ENCODE measurements at regions not wholly inside any gene's neighbourhood (a gene's known extent, or its start where the extent isn't known, plus 50 kb on each side); places are given as distances from the start of the nearest gene placed in this dataset.

DNA sequence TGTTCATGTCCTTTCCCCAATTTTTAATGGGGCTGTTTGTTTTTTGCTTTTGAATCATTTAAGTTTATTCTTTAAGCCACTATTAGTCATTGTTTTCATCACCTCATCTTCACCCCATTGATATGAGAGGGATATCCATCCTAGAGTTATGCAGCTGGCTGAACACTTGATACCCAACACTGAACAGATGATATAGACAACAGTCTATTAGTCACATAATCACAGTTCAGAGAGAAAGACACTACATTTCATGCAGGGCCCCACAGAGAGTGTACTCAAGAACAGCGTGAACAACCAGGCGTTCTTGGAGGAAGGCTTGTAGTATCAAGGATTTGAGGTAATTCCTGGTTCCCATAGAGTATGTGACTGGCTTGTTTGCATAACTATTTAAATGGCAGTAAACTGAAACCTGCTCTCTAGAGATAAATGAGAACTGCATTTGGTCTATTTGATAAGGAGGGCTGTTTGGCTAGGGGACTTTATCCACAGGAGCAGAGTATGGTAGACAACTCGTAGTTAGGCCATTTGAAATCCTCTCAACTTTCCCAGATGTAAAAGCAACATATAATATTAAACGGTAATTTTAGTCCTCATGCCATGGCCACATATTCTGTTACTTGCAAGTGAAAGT, 618.7 kb downstream of the SI start:
- H3K27ac ChIP-seq (ENCODE audit: low read depth in 1 of 2, low read length in 1 of 2), result no peak overlapping the region
- WGBS, 2 donors, result 79 to 80% methylated on average over 4 of the region's 4 CpGs
- ATAC-seq (ENCODE audit: insufficient read depth, low FRiP score), result no peak

DNA sequence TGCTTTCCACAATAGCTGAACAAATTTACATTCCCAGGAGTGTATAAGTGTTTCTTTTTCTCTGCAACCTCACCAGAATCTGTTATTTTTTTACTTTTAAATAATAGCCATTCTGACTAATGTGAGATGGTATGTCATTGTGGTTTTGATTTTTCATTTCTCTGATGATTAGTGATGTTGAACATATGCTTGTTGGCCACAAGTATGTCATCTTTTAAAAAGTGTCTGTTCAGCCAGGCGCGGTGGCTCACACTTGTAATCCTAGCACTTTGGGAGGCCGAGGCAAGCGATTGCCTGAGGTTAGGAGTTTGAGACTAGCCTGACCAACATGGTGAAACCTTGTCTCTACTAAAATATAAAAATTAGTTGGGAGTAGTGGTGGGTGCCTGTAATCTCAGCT, 619.3 kb downstream of the SI start:
- Histone ChIP-seq H3K4me3 (no peak overlapping the region), H3K4me1 (ENCODE audit: control insufficient read depth in 5 of 5, insufficient read depth in 5 of 5, low read length in 5 of 5) (no peaks in the 10 kb centered on the region), H3K27ac (ENCODE audit: low read depth in 1 of 2, low read length in 1 of 2) (no peak overlapping the region), H3K27me3 (ENCODE audit: control insufficient read depth in 3 of 3, insufficient read depth in 3 of 3, low read length in 2 of 3) (no peaks in the 10 kb centered on the region), H3K36me3 (ENCODE audit: control insufficient read depth in 4 of 4, insufficient read depth in 4 of 4, low read length in 4 of 4) (no peaks in the 10 kb centered on the region), H3K9me3 (ENCODE audit: control insufficient read depth in 4 of 4, insufficient read depth in 3 of 4, low read length in 3 of 4) (no peaks in the 10 kb centered on the region), H3K9ac (ENCODE audit: insufficient read depth in 1 of 2, low read length in 2 of 2) (no peak overlapping the region)
- ATAC-seq (ENCODE audit: insufficient read depth, low FRiP score), result no peak
- TF ChIP-seq, protein P1, sequence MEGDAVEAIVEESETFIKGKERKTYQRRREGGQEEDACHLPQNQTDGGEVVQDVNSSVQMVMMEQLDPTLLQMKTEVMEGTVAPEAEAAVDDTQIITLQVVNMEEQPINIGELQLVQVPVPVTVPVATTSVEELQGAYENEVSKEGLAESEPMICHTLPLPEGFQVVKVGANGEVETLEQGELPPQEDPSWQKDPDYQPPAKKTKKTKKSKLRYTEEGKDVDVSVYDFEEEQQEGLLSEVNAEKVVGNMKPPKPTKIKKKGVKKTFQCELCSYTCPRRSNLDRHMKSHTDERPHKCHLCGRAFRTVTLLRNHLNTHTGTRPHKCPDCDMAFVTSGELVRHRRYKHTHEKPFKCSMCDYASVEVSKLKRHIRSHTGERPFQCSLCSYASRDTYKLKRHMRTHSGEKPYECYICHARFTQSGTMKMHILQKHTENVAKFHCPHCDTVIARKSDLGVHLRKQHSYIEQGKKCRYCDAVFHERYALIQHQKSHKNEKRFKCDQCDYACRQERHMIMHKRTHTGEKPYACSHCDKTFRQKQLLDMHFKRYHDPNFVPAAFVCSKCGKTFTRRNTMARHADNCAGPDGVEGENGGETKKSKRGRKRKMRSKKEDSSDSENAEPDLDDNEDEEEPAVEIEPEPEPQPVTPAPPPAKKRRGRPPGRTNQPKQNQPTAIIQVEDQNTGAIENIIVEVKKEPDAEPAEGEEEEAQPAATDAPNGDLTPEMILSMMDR (IDR thresholded peaks at IDR 0.05; ENCODE audit: control extremely low read depth, extremely low read depth), result no peak
- 95 to 97% methylated on average over 4 of the region's 4 CpGs for WGBS, 2 donors
- no peak for DNase-seq

More for the DNA sequence above, 618.7 kb downstream of the SI start:
- Histone ChIP-seq H3K36me3 (ENCODE audit: control insufficient read depth in 4 of 4, insufficient read depth in 4 of 4, low read length in 4 of 4) (no peaks in the 10 kb centered on the region), H3K4me1 (ENCODE audit: control insufficient read depth in 5 of 5, insufficient read depth in 5 of 5, low read length in 5 of 5) (no peaks in the 10 kb centered on the region), H3K27me3 (ENCODE audit: control insufficient read depth in 3 of 3, insufficient read depth in 3 of 3, low read length in 2 of 3) (no peaks in the 10 kb centered on the region), H3K9ac (ENCODE audit: insufficient read depth in 1 of 2, low read length in 2 of 2) (no peak overlapping the region), H3K4me3 (no peak overlapping the region), H3K9me3 (ENCODE audit: control insufficient read depth in 4 of 4, insufficient read depth in 3 of 4, low read length in 3 of 4) (no peaks in the 10 kb centered on the region)
- TF ChIP-seq, protein P1 (IDR thresholded peaks at IDR 0.05; ENCODE audit: control extremely low read depth, extremely low read depth), result no peak
- peak in 1 of 3 donors; percentile 1 for DNase-seq

DNA sequence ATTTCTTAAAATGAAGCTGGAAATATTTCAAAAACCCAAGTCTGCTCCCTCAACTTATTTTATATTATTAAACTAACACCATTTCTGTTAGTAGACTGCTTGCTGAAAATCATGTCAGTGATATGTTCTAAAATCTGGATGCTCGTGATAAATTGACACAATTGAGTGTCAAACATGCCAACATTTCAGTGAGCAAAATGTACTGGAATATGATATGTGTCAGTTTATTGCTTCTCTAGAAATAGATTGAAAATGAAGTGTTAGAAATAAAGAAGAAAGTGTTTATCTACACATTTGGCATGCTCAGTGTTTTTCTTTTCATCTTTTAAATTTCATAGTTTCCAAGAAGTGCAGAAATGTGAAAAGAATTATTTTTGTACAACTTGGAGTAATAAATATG, 624.6 kb downstream of the SI start:
- TF ChIP-seq, protein P1 (IDR thresholded peaks at IDR 0.05; ENCODE audit: control extremely low read depth, extremely low read depth), result no peak
- no peaks in the 10 kb centered on the region for H3K4me1 ChIP-seq (ENCODE audit: control insufficient read depth in 5 of 5, insufficient read depth in 5 of 5, low read length in 5 of 5)
- ATAC-seq (ENCODE audit: insufficient read depth, low FRiP score) (no peak), DNase-seq (no peak)
- no peak overlapping the region for H3K4me3 ChIP-seq
- 57 to 59% methylated on average over 1 of the region's 1 CpG for WGBS, 2 donors
- H3K27ac ChIP-seq (ENCODE audit: low read depth in 1 of 2, low read length in 1 of 2), result no peak overlapping the region
- no peaks in the 10 kb centered on the region for H3K36me3 ChIP-seq (ENCODE audit: control insufficient read depth in 4 of 4, insufficient read depth in 4 of 4, low read length in 4 of 4)
- no peak overlapping the region for H3K9ac ChIP-seq (ENCODE audit: insufficient read depth in 1 of 2, low read length in 2 of 2)
- no peaks in the 10 kb centered on the region for H3K9me3 ChIP-seq (ENCODE audit: control insufficient read depth in 4 of 4, insufficient read depth in 3 of 4, low read length in 3 of 4)
- no peaks in the 10 kb centered on the region for H3K27me3 ChIP-seq (ENCODE audit: control insufficient read depth in 3 of 3, insufficient read depth in 3 of 3, low read length in 2 of 3)

DNA sequence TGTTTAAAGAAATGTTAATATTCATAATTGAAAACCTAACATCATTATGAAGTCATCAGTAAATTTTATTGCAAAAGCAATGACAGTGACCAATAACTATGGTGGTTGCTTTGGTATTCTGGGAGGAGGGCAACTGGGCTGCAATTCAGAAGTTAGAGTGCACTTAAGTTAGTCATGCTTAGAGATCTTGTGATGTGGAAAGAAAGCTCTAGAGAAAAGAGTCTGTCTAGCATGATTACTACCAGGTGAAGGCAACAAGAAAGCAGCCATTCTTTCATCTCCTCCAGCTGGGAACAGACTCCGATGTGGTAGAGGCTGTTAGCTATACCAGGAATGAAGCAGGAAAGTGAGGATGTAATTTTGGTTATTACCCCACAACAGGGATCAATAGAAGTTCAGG, 625.6 kb downstream of the SI start:
- DNase-seq (no peak), ATAC-seq (ENCODE audit: insufficient read depth, low FRiP score) (no peak)
- H3K9ac ChIP-seq (ENCODE audit: insufficient read depth in 1 of 2, low read length in 2 of 2), result no peak overlapping the region
- peaks cover 0 to 3% (median under 1%) of the 10 kb centered on the region in 4 donors for H3K9me3 ChIP-seq (ENCODE audit: control insufficient read depth in 4 of 4, insufficient read depth in 3 of 4, low read length in 3 of 4)
- H3K27me3 ChIP-seq (ENCODE audit: control insufficient read depth in 3 of 3, insufficient read depth in 3 of 3, low read length in 2 of 3), result no peaks in the 10 kb centered on the region
- H3K4me1 ChIP-seq (ENCODE audit: control insufficient read depth in 5 of 5, insufficient read depth in 5 of 5, low read length in 5 of 5), result no peaks in the 10 kb centered on the region
- no peak overlapping the region for H3K27ac ChIP-seq (ENCODE audit: low read depth in 1 of 2, low read length in 1 of 2)
- no peaks in the 10 kb centered on the region for H3K36me3 ChIP-seq (ENCODE audit: control insufficient read depth in 4 of 4, insufficient read depth in 4 of 4, low read length in 4 of 4)
- 79 to 82% methylated on average over 1 of the region's 1 CpG for WGBS, 2 donors
- no peak overlapping the region for H3K4me3 ChIP-seq
- TF ChIP-seq, protein P1 (IDR thresholded peaks at IDR 0.05; ENCODE audit: control extremely low read depth, extremely low read depth), result no peak

Measured in lung (tissue), 11 donors.